HepG2 (cell line): ENCODE measurements at regions not wholly inside any gene's neighbourhood (a gene's known extent, or its start where the extent isn't known, plus 50 kb on each side); places are given as distances from the start of the nearest gene placed in this dataset.

Experiments used
- ATAC-seq: fragments of 200-7000 bp; cut with Tn5 transposase; 3 replicates; pipeline ENCODE4 v1.9.1; 2020; ENCODE audit warnings: mild to moderate bottlenecking, moderate library complexity
- BruUV-seq: library from RNA; stranded (reverse); fragments of 400-500 nt; replicated peaks from 2 replicates; lab custom pipeline; 2021; lab: Mats Ljungman, UMichigan
- CTCF ChIA-PET: fragments of 300-600 bp; formaldehyde crosslinking; extraction: SDS; loops from one replicate; lab custom pipeline; 2021; ENCODE audit warnings: low total read pairs, inconsistent platforms, low intra/inter-chr PET ratio; lab: Yijun Ruan, JAX
- POLR2A ChIA-PET: fragments of 350-600 bp; sonication (Branson Sonifier 250); formaldehyde crosslinking; loops from one replicate; lab custom pipeline; 2020; ENCODE audit warnings: antibody characterized with exemption, inconsistent platforms; lab: Yijun Ruan, JAX
- DNase-seq: peaks from one replicate; pipeline ENCODE4 v3.0.0-alpha.2; 2015; ENCODE audit warnings: low spot score
- FAIRE-seq: peaks from 3 replicates; lab custom pipeline; 2011; peaks lifted over from hg19 to GRCh38; lab: Jason Lieb, UNC
- H2AFZ ChIP-seq: one replicate; pipeline ENCODE4 v1.6.1; 2011; ENCODE audit warnings: low read length, inconsistent platforms
- H3K27ac ChIP-seq: fragments of 300-600 bp; 3 replicates; pipeline ENCODE4 v1.8.0; 2011; ENCODE audit warnings: mixed run types, mild to moderate bottlenecking, mixed read lengths, low read length, inconsistent platforms; ENCODE audit not compliant: insufficient read depth; ENCODE audit errors: extremely low read length
- H3K27me3 ChIP-seq, 2 experiments: fragments of 200-600 bp in 1 of 2; 2 replicates in 1 of 2; 3 replicates in 1 of 2; pipeline versions ENCODE4 v1.6.0 to v1.8.0; 2011; ENCODE audit warnings: low read length in 2 of 2, mild to moderate bottlenecking in 2 of 2, moderate library complexity in 2 of 2, inconsistent platforms in 1 of 2; ENCODE audit not compliant: insufficient read depth in 2 of 2, control insufficient read depth in 1 of 2
- H3K36me3 ChIP-seq, 2 experiments: fragments of 200-600 bp in 1 of 2; replicated peaks in 1 of 2; 2 replicates in 1 of 2; 3 replicates in 1 of 2; pipeline versions ENCODE4 v1.5.1 to v1.8.0; 2011; ENCODE audit warnings: low read length in 2 of 2, inconsistent platforms in 1 of 2; ENCODE audit not compliant: insufficient read depth in 2 of 2, control insufficient read depth in 1 of 2
- H3K4me1 ChIP-seq: 2 replicates; pipeline ENCODE4 v1.5.1; 2012; ENCODE audit warnings: low read length, inconsistent platforms; ENCODE audit not compliant: insufficient read depth
- H3K4me2 ChIP-seq: 2 replicates; pipeline ENCODE4 v1.6.0; 2011; ENCODE audit warnings: low read depth, low read length, inconsistent platforms
- H3K4me3 ChIP-seq, 3 experiments: fragments of 200-600 bp in 1 of 3; sonication (generic), shearing (Covaris generic) in 1 of 3; replicated peaks in 1 of 3; 2 replicates each; pipeline ENCODE4 v1.5.1; 2011 to 2016; ENCODE audit warnings: low read length in 3 of 3, inconsistent platforms in 2 of 3, low read depth in 2 of 3, mild to moderate bottlenecking in 2 of 3, control low read depth in 1 of 3, mixed read lengths in 1 of 3; ENCODE audit not compliant: insufficient read depth in 1 of 3
- H3K79me2 ChIP-seq: one replicate; pipeline ENCODE4 v1.6.1; 2011; ENCODE audit warnings: low read length, inconsistent platforms; ENCODE audit not compliant: insufficient read depth
- H3K9ac ChIP-seq: 2 replicates; pipeline ENCODE4 v1.6.0; 2011; ENCODE audit warnings: mild to moderate bottlenecking, low read depth, low read length, inconsistent platforms; ENCODE audit not compliant: insufficient read depth
- H3K9me3 ChIP-seq: 2 replicates; pipeline ENCODE4 v1.5.1; 2012; ENCODE audit warnings: mild to moderate bottlenecking, low read length
- H4K20me1 ChIP-seq: 2 replicates; pipeline ENCODE4 v1.6.0; 2011; ENCODE audit warnings: inconsistent platforms, mild to moderate bottlenecking, low read length, moderate library complexity; ENCODE audit not compliant: insufficient read depth
- KLF6 ChIP-seq: IDR thresholded peaks from 2 replicates; pipeline ENCODE4 v1.8.0; 2016; ENCODE audit warnings: missing biosample characterization, missing genetic modification reagents
- ONECUT2 ChIP-seq: sonication (generic); formaldehyde crosslinking; IDR thresholded peaks from 2 replicates; pipeline ENCODE4 v1.4.0; 2020; ENCODE audit warnings: missing genetic modification reagents
- SAFB2 ChIP-seq: sonication (generic); formaldehyde crosslinking; IDR thresholded peaks from 2 replicates; pipeline ENCODE4 v1.5.1; 2020; ENCODE audit warnings: missing genetic modification reagents, low read depth, mild to moderate bottlenecking, borderline replicate concordance
- SUZ12 ChIP-seq: fragments of 150-350 bp; IDR thresholded peaks from 2 replicates; pipeline ENCODE4 v1.6.1; 2014; ENCODE audit warnings: low read depth, low read length
- ZBTB8A ChIP-seq: sonication (generic); formaldehyde crosslinking; IDR thresholded peaks from 2 replicates; pipeline ENCODE4 v1.4.0; 2020; ENCODE audit warnings: mild to moderate bottlenecking, low read depth, missing genetic modification reagents, borderline replicate concordance
- ZFP36 ChIP-seq: fragments of 150-350 bp; IDR thresholded peaks from 2 replicates; pipeline ENCODE4 v1.6.1; 2018; ENCODE audit warnings: borderline replicate concordance, low read length, low read depth; ENCODE audit not compliant: partially characterized antibody
- WGBS: methylation state at CpG from one replicate; pipeline ENCODE4 v1.1.6; 2017; ENCODE audit warnings: low lambda C conversion rate; 5-methylcytosine and 5-hydroxymethylcytosine counted together
- in situ Hi-C: cut with HindIII; loops from 2 replicates; pipeline ENCODE4 v1.10.0; 2017; ENCODE audit warnings: low pct_unique_long_range_greater_than_20kb; ENCODE audit not compliant: extremely low pct_ligation_motif_present
- intact Hi-C: fragments of 100-400 bp; cut with micrococcal nuclease; formaldehyde crosslinking; loops from one replicate; pipeline ENCODE4 v1.10.0; 2022; ENCODE audit not compliant: unreplicated experiment
- TF ChIP-seq, protein P1 (sequence below): sonication (generic); formaldehyde crosslinking; IDR thresholded peaks from 2 replicates; pipeline ENCODE4 v1.4.0; 2020; ENCODE audit warnings: missing genetic modification reagents, mild to moderate bottlenecking, borderline replicate concordance
- TF ChIP-seq, protein P2 (sequence below): sonication (generic); formaldehyde crosslinking; IDR thresholded peaks from 2 replicates; pipeline ENCODE4 v1.4.0; 2020; ENCODE audit warnings: missing genetic modification reagents
- TF ChIP-seq, protein P3 (sequence below): sonication (generic); formaldehyde crosslinking; IDR thresholded peaks from 2 replicates; pipeline ENCODE4 v1.5.0; 2020; ENCODE audit warnings: mild to moderate bottlenecking, missing genetic modification reagents
- TF ChIP-seq, protein P4 (sequence below): sonication (generic); formaldehyde crosslinking; IDR thresholded peaks from 2 replicates; pipeline ENCODE4 v1.8.1; 2023; ENCODE audit warnings: mild to moderate bottlenecking, missing genetic modification reagents

DNA sequence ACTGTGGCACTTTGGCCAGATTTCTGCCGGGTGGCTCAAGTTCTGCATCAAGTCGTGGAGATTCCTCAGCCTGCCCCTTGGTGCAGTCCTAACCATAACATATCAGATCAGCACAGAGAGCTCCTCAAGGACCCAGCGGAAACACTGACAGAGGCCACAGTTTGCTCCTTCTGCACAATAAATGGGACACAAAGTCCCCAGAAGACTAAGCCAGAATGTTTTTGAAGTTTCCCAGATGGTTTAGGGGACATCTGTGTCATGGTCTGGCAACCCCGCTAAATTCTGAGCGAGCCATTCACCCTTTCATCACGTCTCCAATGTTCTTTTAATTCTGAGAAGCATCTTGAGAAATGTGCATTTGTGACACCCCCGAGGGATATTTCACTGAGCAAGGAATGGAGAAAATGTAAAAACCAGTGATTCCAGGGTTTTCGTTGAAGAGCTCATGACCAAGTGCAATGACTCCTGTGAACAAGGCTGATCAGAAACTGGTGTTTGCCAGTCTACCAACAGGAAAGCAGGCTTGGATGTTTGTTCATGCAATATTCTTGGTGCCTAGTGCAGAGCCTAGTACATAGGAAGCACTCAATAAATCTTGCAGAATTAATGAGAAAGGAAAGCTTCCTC is 64.8 kb upstream of the LMCD1 start:
- Histone ChIP-seq H3K27me3 (no peaks in the 10 kb centered on the region), H3K9ac (no peak overlapping the region), H3K4me3 (no peak overlapping the region), H3K27ac (no peak overlapping the region), H4K20me1 (no peaks in the 10 kb centered on the region), H3K79me2 (no peaks in the 10 kb centered on the region), H3K9me3 (no peaks in the 10 kb centered on the region), H2AFZ (no peak overlapping the region), H3K4me1 (peaks cover 7% of the 10 kb centered on the region), H3K36me3 (no peaks in the 10 kb centered on the region), H3K4me2 (no peak overlapping the region)
- intact Hi-C loops: no loop called here
- no TSS peak for BruUV-seq
- no peak for FAIRE-seq
- no peak for ATAC-seq
- TF ChIP-seq, protein P1, sequence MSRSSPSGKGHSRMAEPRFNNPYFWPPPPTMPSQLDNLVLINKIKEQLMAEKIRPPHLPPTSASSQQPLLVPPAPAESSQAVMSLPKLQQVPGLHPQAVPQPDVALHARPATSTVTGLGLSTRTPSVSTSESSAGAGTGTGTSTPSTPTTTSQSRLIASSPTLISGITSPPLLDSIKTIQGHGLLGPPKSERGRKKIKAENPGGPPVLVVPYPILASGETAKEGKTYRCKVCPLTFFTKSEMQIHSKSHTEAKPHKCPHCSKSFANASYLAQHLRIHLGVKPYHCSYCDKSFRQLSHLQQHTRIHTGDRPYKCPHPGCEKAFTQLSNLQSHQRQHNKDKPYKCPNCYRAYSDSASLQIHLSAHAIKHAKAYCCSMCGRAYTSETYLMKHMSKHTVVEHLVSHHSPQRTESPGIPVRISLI: no peak
- TF ChIP-seq, protein P2, sequence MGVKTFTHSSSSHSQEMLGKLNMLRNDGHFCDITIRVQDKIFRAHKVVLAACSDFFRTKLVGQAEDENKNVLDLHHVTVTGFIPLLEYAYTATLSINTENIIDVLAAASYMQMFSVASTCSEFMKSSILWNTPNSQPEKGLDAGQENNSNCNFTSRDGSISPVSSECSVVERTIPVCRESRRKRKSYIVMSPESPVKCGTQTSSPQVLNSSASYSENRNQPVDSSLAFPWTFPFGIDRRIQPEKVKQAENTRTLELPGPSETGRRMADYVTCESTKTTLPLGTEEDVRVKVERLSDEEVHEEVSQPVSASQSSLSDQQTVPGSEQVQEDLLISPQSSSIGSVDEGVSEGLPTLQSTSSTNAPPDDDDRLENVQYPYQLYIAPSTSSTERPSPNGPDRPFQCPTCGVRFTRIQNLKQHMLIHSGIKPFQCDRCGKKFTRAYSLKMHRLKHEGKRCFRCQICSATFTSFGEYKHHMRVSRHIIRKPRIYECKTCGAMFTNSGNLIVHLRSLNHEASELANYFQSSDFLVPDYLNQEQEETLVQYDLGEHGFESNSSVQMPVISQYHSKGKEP: no peak
- TF ChIP-seq SAFB2 (CRISPR knock-in tag) (no peak), KLF6 (CRISPR knock-in tag) (no peak), ZFP36 (no peak), ONECUT2 (CRISPR knock-in tag) (no peak), ZBTB8A (CRISPR knock-in tag) (no peak), SUZ12 (no peak)
- TF ChIP-seq, protein P3, sequence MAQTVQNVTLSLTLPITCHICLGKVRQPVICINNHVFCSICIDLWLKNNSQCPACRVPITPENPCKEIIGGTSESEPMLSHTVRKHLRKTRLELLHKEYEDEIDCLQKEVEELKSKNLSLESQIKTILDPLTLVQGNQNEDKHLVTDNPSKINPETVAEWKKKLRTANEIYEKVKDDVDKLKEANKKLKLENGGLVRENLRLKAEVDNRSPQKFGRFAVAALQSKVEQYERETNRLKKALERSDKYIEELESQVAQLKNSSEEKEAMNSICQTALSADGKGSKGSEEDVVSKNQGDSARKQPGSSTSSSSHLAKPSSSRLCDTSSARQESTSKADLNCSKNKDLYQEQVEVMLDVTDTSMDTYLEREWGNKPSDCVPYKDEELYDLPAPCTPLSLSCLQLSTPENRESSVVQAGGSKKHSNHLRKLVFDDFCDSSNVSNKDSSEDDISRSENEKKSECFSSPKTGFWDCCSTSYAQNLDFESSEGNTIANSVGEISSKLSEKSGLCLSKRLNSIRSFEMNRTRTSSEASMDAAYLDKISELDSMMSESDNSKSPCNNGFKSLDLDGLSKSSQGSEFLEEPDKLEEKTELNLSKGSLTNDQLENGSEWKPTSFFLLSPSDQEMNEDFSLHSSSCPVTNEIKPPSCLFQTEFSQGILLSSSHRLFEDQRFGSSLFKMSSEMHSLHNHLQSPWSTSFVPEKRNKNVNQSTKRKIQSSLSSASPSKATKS: no peak
- TF ChIP-seq, protein P4, sequence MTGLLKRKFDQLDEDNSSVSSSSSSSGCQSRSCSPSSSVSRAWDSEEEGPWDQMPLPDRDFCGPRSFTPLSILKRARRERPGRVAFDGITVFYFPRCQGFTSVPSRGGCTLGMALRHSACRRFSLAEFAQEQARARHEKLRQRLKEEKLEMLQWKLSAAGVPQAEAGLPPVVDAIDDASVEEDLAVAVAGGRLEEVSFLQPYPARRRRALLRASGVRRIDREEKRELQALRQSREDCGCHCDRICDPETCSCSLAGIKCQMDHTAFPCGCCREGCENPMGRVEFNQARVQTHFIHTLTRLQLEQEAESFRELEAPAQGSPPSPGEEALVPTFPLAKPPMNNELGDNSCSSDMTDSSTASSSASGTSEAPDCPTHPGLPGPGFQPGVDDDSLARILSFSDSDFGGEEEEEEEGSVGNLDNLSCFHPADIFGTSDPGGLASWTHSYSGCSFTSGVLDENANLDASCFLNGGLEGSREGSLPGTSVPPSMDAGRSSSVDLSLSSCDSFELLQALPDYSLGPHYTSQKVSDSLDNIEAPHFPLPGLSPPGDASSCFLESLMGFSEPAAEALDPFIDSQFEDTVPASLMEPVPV (CRISPR knock-in tag): no peak
- in situ Hi-C loops: no loop called here
- ChIA-PET CTCF (no interaction called here), POLR2A (no interaction called here)
- DNase-seq: no peak
- 62% methylated on average over 8 of the region's 8 CpGs for WGBS
